ENCODE measurements at regions not wholly inside any gene's neighbourhood (a gene's known extent, or its start where the extent isn't known, plus 50 kb on each side); places are given as distances from the start of the nearest gene placed in this dataset.

DNA sequence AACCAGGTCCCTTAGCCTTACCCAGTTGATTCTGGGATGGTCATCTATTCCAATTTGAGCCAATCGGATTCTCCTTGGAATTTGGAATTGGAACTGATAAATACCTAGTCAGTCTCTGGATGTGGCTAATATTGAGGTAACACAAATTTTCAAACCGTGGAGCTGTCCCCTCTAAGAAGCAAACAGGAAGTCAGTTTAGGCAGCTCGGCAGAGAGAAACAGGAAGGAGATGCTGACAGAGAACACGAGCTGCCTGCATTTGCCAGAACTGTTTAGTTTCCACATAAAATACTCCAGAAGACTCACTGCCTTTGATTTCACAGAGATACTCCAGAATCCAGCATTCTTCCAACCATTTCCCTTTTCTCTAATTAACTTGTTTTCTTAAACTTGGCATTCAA is 1024.9 kb downstream of the BCL11A start:
- no peaks in the 10 kb centered on the region for H3K27me3 Mint-ChIP-seq (ENCODE audit: unreplicated experiment)
- CTCF ChIA-PET: no interaction called here
- no peaks in the 10 kb centered on the region for H3K36me3 Mint-ChIP-seq (ENCODE audit: insufficient read depth, unreplicated experiment)
- H3K9me3 Mint-ChIP-seq (ENCODE audit: low read depth, unreplicated experiment): peaks cover 10% of the 10 kb centered on the region
- BruUV-seq (replicated peaks): no TSS peak
- DNase-seq: no peak
- intact Hi-C loops (cut with micrococcal nuclease; ENCODE audit: unreplicated experiment): no loop called here
- H3K4me1 Mint-ChIP-seq (ENCODE audit: low read depth, unreplicated experiment): no peaks in the 10 kb centered on the region
- TF ChIP-seq, protein P1, sequence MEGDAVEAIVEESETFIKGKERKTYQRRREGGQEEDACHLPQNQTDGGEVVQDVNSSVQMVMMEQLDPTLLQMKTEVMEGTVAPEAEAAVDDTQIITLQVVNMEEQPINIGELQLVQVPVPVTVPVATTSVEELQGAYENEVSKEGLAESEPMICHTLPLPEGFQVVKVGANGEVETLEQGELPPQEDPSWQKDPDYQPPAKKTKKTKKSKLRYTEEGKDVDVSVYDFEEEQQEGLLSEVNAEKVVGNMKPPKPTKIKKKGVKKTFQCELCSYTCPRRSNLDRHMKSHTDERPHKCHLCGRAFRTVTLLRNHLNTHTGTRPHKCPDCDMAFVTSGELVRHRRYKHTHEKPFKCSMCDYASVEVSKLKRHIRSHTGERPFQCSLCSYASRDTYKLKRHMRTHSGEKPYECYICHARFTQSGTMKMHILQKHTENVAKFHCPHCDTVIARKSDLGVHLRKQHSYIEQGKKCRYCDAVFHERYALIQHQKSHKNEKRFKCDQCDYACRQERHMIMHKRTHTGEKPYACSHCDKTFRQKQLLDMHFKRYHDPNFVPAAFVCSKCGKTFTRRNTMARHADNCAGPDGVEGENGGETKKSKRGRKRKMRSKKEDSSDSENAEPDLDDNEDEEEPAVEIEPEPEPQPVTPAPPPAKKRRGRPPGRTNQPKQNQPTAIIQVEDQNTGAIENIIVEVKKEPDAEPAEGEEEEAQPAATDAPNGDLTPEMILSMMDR (IDR thresholded peaks at IDR 0.05; ENCODE audit: unreplicated experiment): no peak
- no peak overlapping the region for H3K27ac Mint-ChIP-seq (ENCODE audit: unreplicated experiment)
- no peak overlapping the region for H3K4me3 Mint-ChIP-seq (ENCODE audit: low read depth, unreplicated experiment)

DNA sequence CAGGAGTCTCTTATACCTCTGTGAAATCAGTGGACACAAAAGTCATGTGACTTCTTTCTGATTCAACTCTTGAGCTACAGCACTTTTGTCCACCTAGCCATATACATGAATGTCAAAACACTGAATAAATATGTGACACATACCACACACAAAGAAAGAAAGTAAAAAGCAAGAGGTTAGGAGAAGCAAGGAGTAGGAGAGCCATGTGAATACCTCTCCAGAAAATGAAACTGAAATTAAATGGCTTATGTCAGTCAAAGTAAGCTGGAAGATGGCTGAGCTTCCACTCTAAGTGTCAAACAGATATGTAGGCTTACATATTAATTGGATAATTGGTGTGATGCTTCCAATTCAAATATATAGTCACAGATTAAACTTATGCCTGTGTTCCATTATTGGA is 1050.5 kb downstream of the BCL11A start:
- Mint-ChIP-seq H3K27me3 (ENCODE audit: unreplicated experiment) (no peaks in the 10 kb centered on the region), H3K36me3 (ENCODE audit: insufficient read depth, unreplicated experiment) (no peaks in the 10 kb centered on the region), H3K4me1 (ENCODE audit: low read depth, unreplicated experiment) (no peaks in the 10 kb centered on the region), H3K27ac (ENCODE audit: unreplicated experiment) (no peak overlapping the region), H3K9me3 (ENCODE audit: low read depth, unreplicated experiment) (peaks cover 5% of the 10 kb centered on the region), H3K4me3 (ENCODE audit: low read depth, unreplicated experiment) (no peak overlapping the region)
- intact Hi-C loops (cut with micrococcal nuclease; ENCODE audit: unreplicated experiment): no loop called here
- TF ChIP-seq, protein P1 (IDR thresholded peaks at IDR 0.05; ENCODE audit: unreplicated experiment): no peak
- CTCF ChIA-PET: no interaction called here
- no TSS peak for BruUV-seq (replicated peaks)
- no peak for DNase-seq

DNA sequence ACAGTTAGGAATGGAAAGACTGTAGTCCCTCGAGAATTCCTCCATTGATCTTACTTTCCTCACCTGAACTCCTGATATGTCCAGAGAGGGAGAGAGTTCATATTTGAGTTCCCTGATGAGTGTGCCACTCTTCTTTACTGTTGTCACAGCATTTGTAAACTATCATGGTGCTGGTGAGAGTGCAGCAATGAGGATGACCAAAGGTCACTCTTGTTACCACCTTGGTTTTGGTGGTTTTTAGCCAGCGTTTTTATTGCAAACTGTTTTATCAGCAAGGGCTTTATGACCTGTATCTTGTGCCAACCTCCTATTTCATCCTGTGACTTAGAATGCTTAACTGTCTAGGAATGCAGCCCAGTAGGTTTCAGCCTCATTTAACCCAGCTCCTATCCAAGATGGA is 1062.5 kb downstream of the BCL11A start:
- H3K4me3 Mint-ChIP-seq (ENCODE audit: low read depth, unreplicated experiment): no peak overlapping the region
- H3K27ac Mint-ChIP-seq (ENCODE audit: unreplicated experiment): no peak overlapping the region
- TF ChIP-seq, protein P1 (IDR thresholded peaks at IDR 0.05; ENCODE audit: unreplicated experiment): no peak
- H3K36me3 Mint-ChIP-seq (ENCODE audit: insufficient read depth, unreplicated experiment): no peaks in the 10 kb centered on the region
- H3K4me1 Mint-ChIP-seq (ENCODE audit: low read depth, unreplicated experiment): no peaks in the 10 kb centered on the region
- H3K9me3 Mint-ChIP-seq (ENCODE audit: low read depth, unreplicated experiment): peaks cover 7% of the 10 kb centered on the region
- CTCF ChIA-PET: no interaction called here
- DNase-seq: no peak
- intact Hi-C loops (cut with micrococcal nuclease; ENCODE audit: unreplicated experiment): no loop called here
- H3K27me3 Mint-ChIP-seq (ENCODE audit: unreplicated experiment): no peaks in the 10 kb centered on the region
- no TSS peak for BruUV-seq (replicated peaks)

DNA sequence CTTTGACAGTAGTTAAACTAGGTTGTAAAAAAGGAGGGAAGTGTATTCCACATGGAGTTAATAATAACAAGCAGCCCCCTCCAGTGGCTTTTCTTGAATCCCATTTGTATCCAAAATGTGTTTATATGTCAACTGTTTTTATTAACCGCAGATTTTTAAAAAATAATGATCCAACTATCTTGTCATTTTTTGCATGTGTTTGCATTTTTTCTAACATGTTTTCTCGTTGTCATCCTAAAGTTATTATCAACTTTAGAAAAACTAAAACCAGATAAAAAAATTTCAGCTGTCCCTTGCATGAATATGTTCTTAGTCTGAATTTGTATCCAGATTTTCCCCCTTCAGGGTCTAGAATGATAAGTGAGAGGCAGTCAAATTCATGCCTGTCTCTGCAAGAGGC is 1063.3 kb downstream of the BCL11A start:
- no peak overlapping the region for H3K4me3 Mint-ChIP-seq (ENCODE audit: low read depth, unreplicated experiment)
- BruUV-seq (replicated peaks): no TSS peak
- H3K27me3 Mint-ChIP-seq (ENCODE audit: unreplicated experiment): no peaks in the 10 kb centered on the region
- H3K36me3 Mint-ChIP-seq (ENCODE audit: insufficient read depth, unreplicated experiment): no peaks in the 10 kb centered on the region
- TF ChIP-seq, protein P1 (IDR thresholded peaks at IDR 0.05; ENCODE audit: unreplicated experiment): no peak
- CTCF ChIA-PET: no interaction called here
- intact Hi-C loops (cut with micrococcal nuclease; ENCODE audit: unreplicated experiment): no loop called here
- no peak for DNase-seq
- H3K9me3 Mint-ChIP-seq (ENCODE audit: low read depth, unreplicated experiment): peaks cover 4% of the 10 kb centered on the region
- no peak overlapping the region for H3K27ac Mint-ChIP-seq (ENCODE audit: unreplicated experiment)
- no peaks in the 10 kb centered on the region for H3K4me1 Mint-ChIP-seq (ENCODE audit: low read depth, unreplicated experiment)

DNA sequence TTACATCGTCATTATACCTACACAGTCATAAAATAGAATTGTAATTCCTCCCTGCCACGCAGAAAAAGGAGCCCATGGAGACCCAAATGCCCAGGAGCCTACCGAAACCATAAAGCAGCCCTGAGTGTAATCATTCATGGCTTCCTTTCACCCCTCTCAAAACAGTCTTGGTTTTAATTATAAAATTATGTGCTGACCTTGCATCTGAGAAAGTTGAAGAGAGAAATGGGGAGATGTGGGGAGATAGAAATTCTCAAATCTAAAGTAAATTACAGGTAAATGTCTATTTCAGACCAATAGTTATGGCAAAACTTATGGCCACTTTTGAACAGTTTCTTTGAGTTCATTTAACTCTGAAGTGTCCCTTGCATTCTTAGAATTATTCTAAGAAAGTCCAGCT is 1068.8 kb downstream of the BCL11A start:
- no TSS peak for BruUV-seq (replicated peaks)
- no peak for DNase-seq
- intact Hi-C loops (cut with micrococcal nuclease; ENCODE audit: unreplicated experiment): no loop called here
- H3K9me3 Mint-ChIP-seq (ENCODE audit: low read depth, unreplicated experiment): peaks cover 2% of the 10 kb centered on the region
- no peaks in the 10 kb centered on the region for H3K4me1 Mint-ChIP-seq (ENCODE audit: low read depth, unreplicated experiment)
- TF ChIP-seq, protein P1 (IDR thresholded peaks at IDR 0.05; ENCODE audit: unreplicated experiment): no peak
- H3K36me3 Mint-ChIP-seq (ENCODE audit: insufficient read depth, unreplicated experiment): no peaks in the 10 kb centered on the region
- no peaks in the 10 kb centered on the region for H3K27me3 Mint-ChIP-seq (ENCODE audit: unreplicated experiment)
- CTCF ChIA-PET: no interaction called here
- H3K4me3 Mint-ChIP-seq (ENCODE audit: low read depth, unreplicated experiment): no peak overlapping the region
- no peak overlapping the region for H3K27ac Mint-ChIP-seq (ENCODE audit: unreplicated experiment)

Measured in Calu3 (cell line).